HG03025 (cell line): ENCODE measurements at regions not wholly inside any gene's neighbourhood (a gene's known extent, or its start where the extent isn't known, plus 50 kb on each side); places are given as distances from the start of the nearest gene placed in this dataset.
A peak's percentile ranks its signal among the peaks of the same experiment; 100 is the strongest.

Experiments
- ATAC-seq: cut with Tn5 transposase; IDR thresholded peaks from one replicate; pipeline ENCODE4 v1.9.1; 2021; ENCODE audit warnings: mild to moderate bottlenecking, moderate library complexity; ENCODE audit not compliant: unreplicated experiment, low FRiP score

DNA sequence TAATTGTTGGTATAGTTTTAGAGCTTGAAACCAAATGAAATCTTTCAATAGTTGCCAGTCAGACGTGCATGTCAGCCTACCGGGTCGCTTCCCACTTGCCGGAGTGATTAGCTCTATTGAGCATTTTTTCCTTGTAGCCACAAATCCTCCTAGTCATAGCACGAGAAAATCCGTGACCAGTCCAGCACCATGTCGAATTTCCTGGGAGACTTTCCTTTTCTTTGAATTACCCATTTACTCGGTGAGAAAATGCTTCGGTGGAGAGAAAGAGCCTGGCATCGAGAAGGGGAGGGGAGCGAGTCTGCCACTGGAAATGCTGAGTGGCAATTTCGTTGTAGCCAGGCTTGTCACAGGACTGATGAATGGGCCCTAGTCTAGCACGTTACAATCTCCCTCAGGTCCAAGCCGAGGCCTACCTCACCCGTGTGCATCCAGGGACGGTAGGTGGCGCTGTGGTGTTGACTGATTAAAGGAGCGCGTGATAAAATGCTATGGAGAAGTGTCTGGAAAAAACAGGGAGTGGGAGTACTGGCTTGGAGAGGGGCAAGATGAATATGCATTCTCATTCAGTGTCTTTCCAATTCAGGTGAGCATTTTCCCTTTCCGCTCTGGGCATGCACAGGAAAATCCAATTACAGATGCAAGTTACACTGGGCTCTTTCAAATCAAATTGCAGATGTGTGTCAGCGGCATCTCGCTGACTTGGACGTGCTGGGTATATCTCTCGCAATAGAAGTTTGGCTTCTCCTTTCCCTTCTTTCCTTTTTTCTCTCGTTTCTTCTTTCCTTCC is 238.8 kb downstream of the EDEM1 start:
- peak; percentile 41 for ATAC-seq

DNA sequence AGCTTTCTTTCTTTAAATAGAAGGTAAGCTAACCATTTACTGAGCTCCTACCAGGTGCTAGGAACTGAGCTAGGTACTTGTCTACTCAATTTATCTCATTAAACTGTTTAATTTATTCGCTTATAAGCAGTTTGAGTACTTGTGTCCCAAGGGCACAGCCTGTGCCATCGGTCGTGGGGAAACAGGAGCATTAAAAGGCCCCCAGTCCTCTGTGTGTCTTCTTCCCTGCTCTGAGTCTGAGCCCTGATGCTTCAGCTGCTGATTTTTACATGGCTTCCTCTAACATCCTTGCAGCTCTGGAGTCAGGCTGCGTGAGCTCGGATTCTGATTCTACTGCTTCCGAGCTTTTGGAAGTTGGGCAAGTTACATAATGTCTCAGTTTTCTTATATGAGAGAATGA is 239.5 kb downstream of the EDEM1 start:
- ATAC-seq: no peak

DNA sequence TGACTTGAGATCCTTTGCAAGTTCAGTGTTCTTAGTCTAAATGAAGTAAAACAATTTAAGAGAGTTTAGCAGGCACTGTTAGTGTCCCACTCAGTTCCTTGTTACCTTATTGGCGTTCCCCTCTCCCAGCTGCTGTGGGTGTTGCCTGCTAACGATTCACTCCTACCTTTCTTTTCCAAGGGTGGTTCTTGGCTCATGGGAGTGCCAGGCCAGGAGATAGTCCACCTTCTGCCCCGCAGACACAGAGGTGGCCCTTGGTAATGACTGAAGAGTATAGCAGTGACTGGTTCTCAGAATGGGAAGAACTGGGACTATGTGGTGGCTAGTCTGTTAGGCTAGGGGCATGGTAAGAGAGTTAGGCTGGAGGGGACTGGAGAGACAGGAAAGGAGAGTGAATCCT is 240.4 kb downstream of the EDEM1 start:
- no peak for ATAC-seq

DNA sequence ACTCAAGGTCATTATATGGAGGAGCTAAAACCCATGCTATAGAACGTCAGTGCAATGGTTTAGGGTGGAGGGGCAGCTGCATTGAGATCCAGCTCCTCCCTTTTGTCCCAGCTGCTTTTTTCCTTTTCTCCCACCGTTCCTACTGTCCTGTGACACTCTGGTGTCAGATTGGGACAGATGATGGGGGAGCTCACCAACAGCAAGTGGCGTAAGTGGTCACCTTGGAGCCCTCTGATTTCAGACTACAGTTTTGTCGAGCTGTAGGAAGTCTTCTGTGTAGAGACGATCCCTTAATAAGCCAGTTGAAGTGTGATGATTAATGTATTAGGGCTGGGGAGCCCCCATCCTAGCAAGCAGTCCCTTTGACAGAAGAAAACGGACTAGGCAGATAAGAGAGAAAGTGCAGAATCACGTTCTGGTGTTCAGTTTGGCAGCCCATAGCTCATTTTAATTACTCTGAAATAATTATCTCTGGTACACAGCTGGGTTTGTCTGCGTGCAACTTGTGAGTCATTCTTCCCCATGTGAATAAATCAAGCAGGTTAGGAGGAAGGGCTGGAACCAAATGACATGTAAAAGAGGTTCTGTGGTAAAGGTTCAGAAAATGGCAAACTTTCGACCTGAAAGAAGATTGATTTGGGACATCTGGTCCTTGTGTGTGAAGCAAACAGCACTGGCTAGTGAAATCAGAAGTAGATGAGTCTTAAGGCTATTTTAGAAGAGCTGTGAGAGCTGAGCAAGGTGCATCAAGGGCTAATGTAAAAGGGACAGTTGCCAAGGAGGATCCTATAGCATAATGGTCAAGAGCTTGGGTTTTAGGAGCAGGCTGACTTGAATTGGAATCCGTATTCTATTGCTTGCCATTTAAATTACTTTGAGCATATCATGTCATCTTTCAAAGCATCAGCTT is 241.4 kb downstream of the EDEM1 start:
- ATAC-seq: peak; percentile 84

DNA sequence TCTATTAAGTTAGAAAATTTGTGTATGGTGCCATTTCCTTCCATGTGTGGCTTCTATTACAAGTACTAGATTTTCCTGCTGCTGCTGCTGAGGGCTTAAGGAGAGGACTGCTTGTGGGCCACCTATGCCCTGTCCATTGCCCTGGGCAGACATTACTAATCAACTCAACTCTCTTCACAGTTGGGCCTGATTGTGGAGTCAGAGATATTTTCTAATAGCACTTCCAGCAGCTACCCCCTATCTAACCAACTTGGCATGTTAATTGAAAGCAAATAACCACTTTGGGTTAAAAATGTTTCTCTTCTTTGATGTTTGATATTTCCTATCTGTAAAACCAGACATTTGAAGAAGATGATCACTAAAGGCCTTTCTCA is 242.0 kb downstream of the EDEM1 start:
- no peak for ATAC-seq

DNA sequence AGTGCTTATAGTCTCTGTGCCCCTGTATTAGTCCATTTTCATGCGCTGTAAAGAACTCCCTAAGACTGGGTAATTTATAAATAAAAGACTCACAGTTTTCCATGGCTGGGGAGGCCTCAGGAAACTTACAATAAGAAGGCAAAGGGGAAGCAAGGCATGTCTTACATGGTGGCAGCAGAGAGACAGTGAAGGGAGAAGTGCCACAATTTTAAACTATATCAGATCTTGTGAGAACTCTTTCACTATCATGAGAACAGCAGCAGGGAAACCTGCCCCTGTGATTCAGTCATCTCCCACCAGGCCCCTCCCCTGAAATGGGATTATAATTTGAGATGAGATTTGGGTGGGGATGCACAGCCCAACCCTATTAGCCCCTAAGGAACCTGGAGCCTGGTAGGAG is 243.2 kb downstream of the EDEM1 start:
- ATAC-seq: no peak

DNA sequence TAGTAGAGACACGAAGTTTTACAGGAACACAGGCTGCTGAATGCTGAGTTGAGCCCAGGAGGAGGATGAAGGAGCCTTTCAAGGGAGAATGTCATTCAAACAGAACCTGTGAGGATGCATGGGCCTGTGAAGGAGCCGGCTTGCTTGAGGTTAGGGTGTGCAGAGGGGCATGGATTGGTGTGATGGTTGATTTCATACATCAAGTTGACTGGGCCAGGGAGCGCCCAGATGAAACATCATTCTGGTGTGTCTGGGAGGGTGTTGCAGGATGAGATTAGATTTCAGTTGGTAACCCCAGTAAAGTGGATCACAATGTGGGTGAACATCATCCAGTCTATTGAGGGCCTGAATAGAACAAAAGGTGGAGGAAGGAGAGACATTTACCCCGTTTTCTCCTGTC is 243.6 kb downstream of the EDEM1 start:
- no peak for ATAC-seq

DNA sequence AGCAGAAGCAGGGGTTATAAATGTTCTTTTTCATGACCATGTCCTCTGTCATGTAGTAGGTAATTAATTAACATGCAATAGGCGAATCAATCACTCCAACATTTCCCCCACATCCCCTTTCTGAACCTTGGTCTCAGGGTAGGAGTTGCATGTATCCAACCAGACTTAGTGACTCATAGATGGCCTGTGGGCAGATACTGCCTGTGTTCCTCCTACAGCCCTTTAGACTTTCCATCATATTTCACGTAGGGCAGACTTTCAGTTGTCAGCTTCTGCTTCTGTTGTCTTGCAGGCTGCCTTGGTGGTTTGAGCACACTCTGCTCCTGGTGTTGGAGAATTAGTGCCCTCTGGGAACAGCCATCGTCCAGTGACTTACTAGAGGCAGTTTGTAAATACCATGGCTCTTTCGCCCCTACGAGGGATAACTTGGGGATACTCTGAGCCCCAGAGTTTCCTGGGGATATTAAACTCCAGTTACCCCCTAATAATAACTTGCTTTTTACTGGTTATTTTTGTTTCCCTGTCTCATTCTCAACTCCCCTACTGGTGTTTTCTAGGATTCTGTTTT is 244.4 kb downstream of the EDEM1 start:
- ATAC-seq: no peak

DNA sequence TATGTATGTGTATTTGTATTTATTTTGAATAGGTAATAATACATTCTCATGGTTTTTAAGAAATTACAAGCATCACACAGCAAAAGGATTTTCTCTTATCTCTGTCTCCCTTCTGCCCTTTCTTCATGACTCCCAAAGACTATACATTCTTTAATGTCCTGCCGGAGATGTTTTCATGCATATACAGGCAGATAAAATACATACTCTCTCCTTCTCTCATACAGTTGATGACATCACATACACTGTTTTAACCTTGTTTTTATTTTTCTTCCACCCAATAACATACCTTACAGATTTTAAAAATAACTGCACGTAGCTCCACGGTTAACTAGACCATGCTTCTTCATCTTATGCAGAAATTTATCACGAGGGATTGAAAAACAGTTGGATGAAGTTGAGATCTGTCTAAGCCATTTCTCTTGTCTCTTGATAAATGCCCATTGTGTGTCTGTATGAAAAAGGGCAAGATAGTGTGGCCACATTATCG is 249.8 kb downstream of the EDEM1 start:
- ATAC-seq: no peak

DNA sequence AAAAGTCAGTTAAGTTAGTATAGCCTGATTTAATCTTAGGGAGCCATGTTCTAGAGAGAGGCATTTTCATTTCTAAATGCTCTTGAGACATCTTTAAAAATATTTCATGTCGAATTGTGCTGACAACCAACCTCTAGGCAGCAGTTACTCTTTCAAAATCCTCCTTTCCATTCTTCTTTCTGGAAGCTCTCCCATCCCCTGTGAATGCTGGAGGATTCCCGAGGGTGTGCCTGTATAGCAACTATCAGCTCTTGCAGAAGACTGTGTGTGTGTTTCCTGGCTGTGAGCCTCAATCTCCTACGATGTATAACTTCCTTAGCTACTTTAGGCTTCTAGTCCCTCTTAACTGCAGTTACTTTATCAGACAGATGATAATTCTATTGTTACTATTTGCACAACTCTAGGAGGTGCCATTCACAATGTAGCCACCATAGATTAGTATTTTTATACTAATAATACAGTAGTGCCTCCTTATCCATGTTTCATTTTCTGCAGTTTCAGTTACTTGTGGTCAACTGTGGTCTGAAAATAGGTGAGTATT is 250.3 kb downstream of the EDEM1 start:
- no peak for ATAC-seq

DNA sequence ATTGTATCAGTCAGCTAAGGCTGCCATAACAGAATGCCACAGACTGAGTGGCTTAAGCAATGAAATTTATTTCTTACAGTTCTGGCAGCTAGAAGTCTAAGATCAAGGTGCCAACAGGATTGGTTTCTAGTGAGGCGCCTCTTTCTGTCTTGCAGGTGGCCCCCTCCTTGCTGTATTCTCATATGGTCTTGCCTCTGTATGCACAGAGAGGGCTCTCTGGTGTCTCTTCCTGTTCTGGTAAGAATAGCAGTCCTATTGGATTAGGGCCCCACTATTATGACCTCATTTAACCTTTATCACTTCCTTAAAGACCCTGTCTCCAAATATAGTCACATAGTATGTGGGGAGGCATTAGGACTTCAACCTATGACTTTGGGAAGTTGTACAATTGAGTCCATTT is 253.9 kb downstream of the EDEM1 start:
- no peak for ATAC-seq

DNA sequence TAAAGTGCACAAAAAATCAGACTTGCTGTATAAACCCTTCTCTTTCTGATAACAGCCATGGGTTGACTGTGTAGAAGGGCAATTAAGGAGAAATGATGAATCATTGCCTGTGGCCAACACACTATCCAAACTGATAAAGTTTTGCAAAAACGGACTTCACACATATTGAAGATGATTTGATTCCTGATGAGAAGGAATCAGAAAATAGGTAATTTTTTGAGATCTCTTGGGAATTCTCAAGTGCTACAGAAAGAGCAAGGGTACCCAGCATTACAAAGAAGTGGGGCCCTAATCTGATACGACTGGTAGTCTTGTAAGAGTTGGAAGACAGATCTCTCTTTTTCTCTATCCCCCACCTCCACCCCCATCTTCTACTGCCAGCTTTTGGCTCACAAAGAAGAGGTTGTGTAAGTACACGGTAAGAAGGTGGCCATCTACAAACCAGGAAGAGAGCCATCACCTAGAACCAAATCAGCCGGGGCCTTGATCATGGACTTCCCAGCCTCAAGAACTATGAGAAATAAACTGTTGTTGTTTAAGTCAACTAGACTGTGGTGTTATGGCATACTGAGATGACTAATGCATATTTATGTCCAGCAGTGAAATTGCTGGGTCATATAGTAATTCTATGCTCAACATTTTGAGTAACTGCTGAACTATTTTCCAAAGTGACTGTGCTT is 254.7 kb downstream of the EDEM1 start:
- no peak for ATAC-seq

DNA sequence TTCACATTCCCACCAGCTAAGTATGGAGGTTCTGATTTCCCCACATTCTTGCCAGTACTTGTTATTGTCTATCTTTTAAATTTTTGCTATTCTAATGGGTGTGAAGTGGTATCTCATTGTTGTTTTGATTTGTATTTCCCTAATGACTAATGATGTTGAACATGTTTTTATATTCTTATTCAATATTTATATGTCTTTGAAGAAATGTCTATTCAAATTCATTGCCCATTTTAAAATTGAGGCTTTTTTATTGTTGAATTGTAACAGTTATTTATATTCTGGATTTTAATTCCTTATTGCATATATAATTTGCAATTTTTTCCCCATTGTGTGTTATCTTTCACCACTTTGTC is 255.3 kb downstream of the EDEM1 start:
- no peak for ATAC-seq

DNA sequence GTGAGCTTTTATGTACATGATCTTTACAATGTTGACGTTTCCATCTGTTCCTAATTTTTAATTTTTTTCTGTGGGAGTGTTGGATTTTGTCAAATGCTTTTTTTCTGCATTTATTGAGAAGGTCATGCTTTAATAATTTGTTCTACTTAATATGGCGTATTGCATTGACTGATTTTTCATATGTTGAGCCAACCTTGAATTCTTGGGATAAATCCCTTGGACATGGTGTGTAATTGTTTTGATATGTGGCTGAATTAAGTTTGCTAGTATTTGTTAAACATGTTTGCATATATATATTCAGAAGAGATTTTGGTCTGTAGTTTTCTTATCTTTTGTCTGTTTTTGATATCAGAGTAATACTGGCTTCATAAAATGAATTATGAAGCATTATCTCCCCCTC is 256.7 kb downstream of the EDEM1 start:
- ATAC-seq: no peak

DNA sequence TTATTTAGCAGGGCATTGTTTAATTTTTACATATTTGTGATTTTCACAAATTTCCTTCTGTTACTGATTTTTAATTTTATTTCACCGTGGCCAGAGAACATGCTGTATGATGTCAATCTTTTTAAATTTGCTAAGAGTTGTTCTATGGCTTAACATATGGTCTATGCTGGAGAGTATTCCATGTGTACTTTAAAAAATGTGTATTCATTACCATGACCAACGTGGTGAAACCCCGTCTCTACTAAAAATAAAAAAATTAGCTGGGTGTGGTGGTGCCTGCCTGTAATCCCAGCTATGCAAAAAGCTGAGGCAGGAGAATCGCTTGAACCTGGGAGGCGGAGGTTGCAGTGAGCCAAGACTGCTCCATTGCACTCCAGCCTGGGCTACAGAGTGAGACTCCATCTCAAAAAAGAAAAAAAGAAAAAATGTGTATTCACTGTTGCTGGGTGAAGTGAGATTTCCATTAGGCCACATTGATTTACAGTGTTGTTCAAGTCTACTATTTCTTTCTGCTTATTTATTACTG is 258.2 kb downstream of the EDEM1 start:
- ATAC-seq: no peak

DNA sequence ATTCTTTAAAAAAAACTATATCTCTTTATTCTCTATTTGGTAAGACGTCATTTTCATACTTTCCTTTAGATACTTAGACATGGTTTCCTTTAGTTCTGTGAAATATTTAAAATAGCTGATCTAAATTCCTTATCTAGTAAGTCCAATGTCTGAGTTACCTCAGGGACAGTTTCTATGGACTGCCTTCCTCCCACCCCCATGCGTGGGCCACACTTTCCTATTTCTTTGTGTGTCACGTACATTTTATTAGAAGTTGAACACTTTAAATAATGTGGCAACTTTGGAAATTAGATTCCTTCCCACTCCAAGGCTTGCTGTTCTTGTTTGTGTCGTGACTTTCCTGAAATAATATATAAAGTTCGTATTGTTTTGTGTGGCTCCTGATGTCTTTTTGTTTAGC is 260.7 kb downstream of the EDEM1 start:
- no peak for ATAC-seq

DNA sequence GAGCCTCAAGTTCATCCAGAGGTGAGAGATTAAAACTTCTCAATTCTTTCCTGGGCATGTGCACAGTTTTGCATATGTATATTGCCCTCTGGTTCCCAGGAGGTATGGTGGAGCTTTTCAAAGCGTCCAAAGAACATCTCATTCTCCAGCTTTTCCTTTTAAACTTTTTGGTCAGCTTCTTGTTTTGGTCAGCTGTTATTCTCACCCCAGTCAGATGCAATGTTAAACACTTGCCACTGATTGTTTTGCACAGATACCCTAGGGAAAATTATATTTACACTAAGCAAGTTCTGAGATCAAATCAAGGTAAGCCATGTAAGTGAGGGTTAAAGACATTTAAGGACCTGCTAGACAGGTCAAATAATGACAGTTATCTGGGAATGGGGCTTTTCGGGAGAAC is 261.3 kb downstream of the EDEM1 start:
- ATAC-seq: no peak

DNA sequence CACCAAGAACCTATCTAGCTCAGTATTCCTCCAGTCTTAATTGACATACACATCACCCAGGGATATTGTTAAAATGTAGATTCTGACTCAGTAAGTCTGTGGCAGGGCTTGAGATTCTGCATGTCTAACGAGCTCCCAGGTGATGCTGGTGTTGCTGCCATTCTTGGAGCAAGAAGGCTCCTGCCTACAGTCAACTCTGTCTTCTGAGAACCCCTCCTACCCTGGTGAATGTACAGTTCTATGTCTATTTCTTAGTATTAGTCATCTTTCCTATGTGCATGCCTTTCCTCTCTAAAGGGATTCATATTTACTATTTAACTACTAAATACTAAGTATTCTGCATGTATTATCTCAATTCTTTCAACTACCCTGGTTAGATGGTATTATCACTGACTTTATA is 268.7 kb downstream of the EDEM1 start:
- ATAC-seq: peak; percentile 63

DNA sequence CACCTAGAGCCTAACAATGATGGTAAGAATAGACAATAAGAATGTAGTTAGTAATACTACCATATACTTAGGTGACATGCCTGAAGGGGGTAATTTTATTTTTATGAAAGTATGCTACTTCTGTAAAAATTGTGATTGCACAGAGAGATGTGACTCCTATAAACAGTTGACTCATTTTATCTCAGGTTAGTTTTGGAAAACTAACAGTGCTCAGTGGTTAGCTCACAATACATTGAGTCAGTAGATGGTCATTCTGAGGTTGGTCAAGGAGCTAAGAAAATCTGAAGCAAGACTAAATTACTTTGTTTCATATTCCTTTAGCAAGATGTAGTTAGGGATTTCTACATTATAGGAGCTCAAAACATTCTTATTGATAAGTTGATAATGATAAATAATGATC is 271.0 kb downstream of the EDEM1 start:
- ATAC-seq: no peak

DNA sequence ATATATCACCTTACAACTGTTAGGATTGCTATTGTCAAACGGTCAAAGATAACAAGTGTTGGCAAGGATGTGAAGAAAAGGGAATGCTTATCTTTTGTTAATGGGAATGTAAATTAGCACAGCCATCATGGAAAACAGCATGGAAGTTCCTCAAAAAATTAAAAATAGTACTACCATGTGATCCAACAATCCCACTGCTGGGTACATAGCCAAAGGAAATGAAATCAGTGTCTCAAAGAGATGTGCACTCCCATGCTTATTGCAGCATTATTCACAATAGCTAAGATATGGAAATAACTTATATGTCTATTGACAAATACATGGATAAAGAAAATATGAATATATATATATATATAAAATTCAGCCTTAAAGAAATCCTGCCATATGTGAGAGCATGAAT is 274.6 kb downstream of the EDEM1 start:
- no peak for ATAC-seq
